Endodermal cell (in vitro differentiated cells): ENCODE measurements at regions not wholly inside any gene's neighbourhood (a gene's known extent, or its start where the extent isn't known, plus 50 kb on each side); places are given as distances from the start of the nearest gene placed in this dataset.

ENCODE experiments used
- DNase-seq: peaks from one replicate; pipeline ENCODE4 v3.0.0-alpha.2; 2017
- H3K27ac ChIP-seq: 2 replicates; pipeline ENCODE4 v1.5.1; 2013; ENCODE audit warnings: mild to moderate bottlenecking, low read depth, low read length, moderate library complexity
- H3K27me3 ChIP-seq: 2 replicates; pipeline ENCODE4 v1.6.1; 2013; ENCODE audit warnings: mild to moderate bottlenecking, low read length, moderate library complexity; ENCODE audit not compliant: insufficient read depth, control insufficient read depth, poor library complexity, severe bottlenecking
- H3K36me3 ChIP-seq: 2 replicates; pipeline ENCODE4 v1.7.0; 2013; ENCODE audit warnings: mild to moderate bottlenecking, low read length, moderate library complexity; ENCODE audit not compliant: control insufficient read depth, insufficient read depth
- H3K4me1 ChIP-seq: one replicate; pipeline ENCODE4 v1.7.0; 2013; ENCODE audit warnings: low read length; ENCODE audit not compliant: control insufficient read depth, insufficient read depth
- H3K4me3 ChIP-seq: 2 replicates; pipeline ENCODE4 v1.5.1; 2013; ENCODE audit warnings: mild to moderate bottlenecking, low read length, moderate library complexity
- H3K9ac ChIP-seq: 2 replicates; pipeline ENCODE4 v1.6.1; 2013; ENCODE audit warnings: mild to moderate bottlenecking, low read length, moderate library complexity; ENCODE audit not compliant: poor library complexity, severe bottlenecking; ENCODE audit errors: extremely low read depth
- H3K9me3 ChIP-seq: 2 replicates; pipeline ENCODE4 v1.6.1; 2013; ENCODE audit warnings: mild to moderate bottlenecking, low read length, moderate library complexity; ENCODE audit not compliant: control insufficient read depth
- H3K27ac Mint-ChIP-seq: 2 replicates; pipeline ENCODE4 v1.8.0; 2020; ENCODE audit warnings: mixed read lengths
- H3K27me3 Mint-ChIP-seq: 2 replicates; pipeline ENCODE4 v1.8.0; 2021; ENCODE audit warnings: mild to moderate bottlenecking, mixed read lengths; ENCODE audit not compliant: insufficient read depth
- H3K36me3 Mint-ChIP-seq: 2 replicates; pipeline ENCODE4 v1.8.0; 2020; ENCODE audit warnings: low read depth, mixed read lengths
- H3K4me1 Mint-ChIP-seq: 2 replicates; pipeline ENCODE4 v1.8.0; 2020; ENCODE audit warnings: mixed read lengths
- H3K4me3 Mint-ChIP-seq: 2 replicates; pipeline ENCODE4 v1.8.0; 2020; ENCODE audit warnings: mild to moderate bottlenecking, moderate library complexity, mixed read lengths
- H3K9me3 Mint-ChIP-seq: 2 replicates; pipeline ENCODE4 v1.8.0; 2020; ENCODE audit warnings: mild to moderate bottlenecking, mixed read lengths
- CTCF ChIP-seq: fragments of 200-600 bp; sonication (generic); conservative IDR thresholded peaks from 2 replicates; pipeline ENCODE4 v1.5.0; 2021; ENCODE audit warnings: antibody characterized with exemption, mild to moderate bottlenecking
- WGBS, 2 experiments: methylation state at CpG; one replicate each; pipeline versions ENCODE4 v1.1.5 to v1.1.7; 2013; ENCODE audit warnings: missing lambda C conversion rate in 2 of 2, mixed read lengths in 1 of 2; ENCODE audit not compliant: insufficient coverage in 1 of 2, insufficient read length in 1 of 2; 5-methylcytosine and 5-hydroxymethylcytosine counted together

- DNase-seq, result no peak
- 95 to 100% methylated on average over 1 of the region's 1 CpG for WGBS, 2 experiments
These were observed 57.2 kb upstream of the NTF3 start for GRCh38 chr12:5374713-5375112.

DNA sequence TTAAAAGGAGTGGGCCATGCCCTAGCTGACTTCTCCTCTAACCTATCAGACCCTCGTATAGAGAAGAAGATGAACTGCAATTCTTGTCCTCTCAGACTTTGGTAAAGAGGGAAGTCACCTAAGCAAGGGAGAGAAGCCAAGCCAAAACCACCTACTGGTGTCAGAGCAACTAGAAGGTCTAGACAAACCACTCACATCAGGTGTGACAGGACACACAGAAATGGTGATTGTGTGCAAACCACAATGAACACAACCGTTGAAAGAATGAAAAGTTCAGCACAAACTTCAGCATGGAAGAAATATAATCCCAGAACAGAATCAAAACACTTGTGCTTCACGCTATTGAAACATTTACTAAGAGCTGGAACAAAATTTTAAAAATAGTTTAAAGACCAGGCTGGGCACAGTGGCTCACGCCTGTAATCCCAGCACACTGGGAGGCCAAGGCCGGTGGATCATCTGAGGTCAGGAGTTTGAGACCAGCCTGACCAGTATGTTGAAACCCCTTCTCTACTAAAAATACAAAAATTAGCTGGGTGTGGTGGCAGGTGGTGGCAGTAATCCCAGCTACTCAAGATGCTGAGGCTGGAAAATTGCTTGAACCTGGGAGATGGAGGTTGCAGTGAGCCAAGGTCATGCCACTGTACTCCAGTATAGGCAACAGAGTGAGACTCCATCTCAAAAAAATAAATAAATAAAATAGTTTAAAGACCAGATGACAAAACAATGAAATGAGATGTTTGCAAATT lies 56.2 kb upstream of the NTF3 start:
- Histone ChIP-seq H3K27me3 (no peaks in the 10 kb centered on the region), H3K36me3 (no peaks in the 10 kb centered on the region), H3K9me3 (no peaks in the 10 kb centered on the region), H3K9ac (no peak overlapping the region), H3K4me1 (no peaks in the 10 kb centered on the region), H3K27ac (no peak overlapping the region), H3K4me3 (no peak overlapping the region)
- 93 to 94% methylated on average over 4 to 5 of the region's 5 CpGs for WGBS, 2 experiments
- H3K36me3 Mint-ChIP-seq, result no peaks in the 10 kb centered on the region
- no peak overlapping the region for H3K4me3 Mint-ChIP-seq
- peaks cover 39% of the 10 kb centered on the region for H3K27me3 Mint-ChIP-seq
- DNase-seq, result no peak
- TF ChIP-seq CTCF, result no peak
- H3K27ac Mint-ChIP-seq, result no peak overlapping the region
- H3K4me1 Mint-ChIP-seq, result peaks cover 10% of the 10 kb centered on the region
- H3K9me3 Mint-ChIP-seq, result no peaks in the 10 kb centered on the region

More at GRCh38 chr12:5374713-5375112, 57.2 kb upstream of the NTF3 start:
- Histone ChIP-seq H3K27me3 (no peaks in the 10 kb centered on the region), H3K9ac (no peak overlapping the region), H3K4me1 (no peaks in the 10 kb centered on the region), H3K4me3 (no peak overlapping the region), H3K36me3 (no peaks in the 10 kb centered on the region), H3K27ac (no peak overlapping the region), H3K9me3 (no peaks in the 10 kb centered on the region)
- H3K9me3 Mint-ChIP-seq, result no peaks in the 10 kb centered on the region
- no peak for TF ChIP-seq CTCF
- H3K27ac Mint-ChIP-seq, result no peak overlapping the region
- no peaks in the 10 kb centered on the region for H3K36me3 Mint-ChIP-seq
- H3K4me3 Mint-ChIP-seq, result no peak overlapping the region
- H3K4me1 Mint-ChIP-seq, result peaks cover 10% of the 10 kb centered on the region
- peaks cover 35% of the 10 kb centered on the region for H3K27me3 Mint-ChIP-seq

- Mint-ChIP-seq H3K36me3 (no peaks in the 10 kb centered on the region), H3K4me1 (peaks cover 10% of the 10 kb centered on the region), H3K27ac (no peak overlapping the region), H3K27me3 (peaks cover 40% of the 10 kb centered on the region), H3K4me3 (no peak overlapping the region), H3K9me3 (no peaks in the 10 kb centered on the region)
- no peak overlapping the region for H3K4me3 ChIP-seq
- H3K36me3 ChIP-seq, result no peaks in the 10 kb centered on the region
- no peaks in the 10 kb centered on the region for H3K27me3 ChIP-seq
- no peak overlapping the region for H3K9ac ChIP-seq
- DNase-seq, result no peak
- H3K4me1 ChIP-seq, result no peaks in the 10 kb centered on the region
- WGBS, 2 experiments, result 95 to 96% methylated on average over 4 to 5 of the region's 5 CpGs
- TF ChIP-seq CTCF, result no peak
- no peak overlapping the region for H3K27ac ChIP-seq
- no peaks in the 10 kb centered on the region for H3K9me3 ChIP-seq
These were observed 55.2 kb upstream of the NTF3 start for GRCh38 chr12:5376591-5377207.
